K562 (cell line): ENCODE measurements at regions not wholly inside any gene's neighbourhood (a gene's known extent, or its start where the extent isn't known, plus 50 kb on each side); places are given as distances from the start of the nearest gene placed in this dataset.
A peak's percentile ranks its signal among the peaks of the same experiment; 100 is the strongest.

Experiments used
- FIP1L1 ChIP-seq: fragments of 200-400 bp; formaldehyde crosslinking; IDR thresholded peaks from 2 replicates; pipeline ENCODE4 v1.6.1; 2018; ENCODE audit warnings: mild to moderate bottlenecking, low read depth, low read length; ENCODE audit not compliant: poor library complexity, severe bottlenecking
- FOXK2 ChIP-seq, 2 experiments: fragments of 450-650 bp; IDR thresholded peaks in 1 of 2; conservative IDR thresholded peaks in 1 of 2; 2 replicates each; pipeline ENCODE4 v1.6.1; 2016; ENCODE audit warnings: low read depth in 2 of 2, mild to moderate bottlenecking in 1 of 2
- FOXM1 ChIP-seq, 2 experiments: fragments of 450-650 bp in 1 of 2; sonication (generic) in 1 of 2; formaldehyde crosslinking in 1 of 2; IDR thresholded peaks; 2 replicates each; pipeline versions ENCODE4 v1.6.1 to v1.9.0; 2017 to 2022; ENCODE audit warnings: low read depth in 2 of 2, mild to moderate bottlenecking in 2 of 2, missing genetic modification reagents in 1 of 2, moderate library complexity in 1 of 2
- TF ChIP-seq, protein P1 (sequence below): fragments of 450-650 bp; formaldehyde crosslinking; IDR thresholded peaks from 2 replicates; pipeline ENCODE4 v1.4.0; 2020; ENCODE audit warnings: mild to moderate bottlenecking, mixed read lengths
- TF ChIP-seq, protein P2 (sequence below): sonication (generic); IDR thresholded peaks from 2 replicates; pipeline ENCODE4 v1.6.1; 2016
- TF ChIP-seq, protein P3 (sequence below): fragments of 450-650 bp; IDR thresholded peaks from 2 replicates; pipeline ENCODE4 v1.6.1; 2016; ENCODE audit warnings: low read depth, mild to moderate bottlenecking, moderate library complexity

DNA sequence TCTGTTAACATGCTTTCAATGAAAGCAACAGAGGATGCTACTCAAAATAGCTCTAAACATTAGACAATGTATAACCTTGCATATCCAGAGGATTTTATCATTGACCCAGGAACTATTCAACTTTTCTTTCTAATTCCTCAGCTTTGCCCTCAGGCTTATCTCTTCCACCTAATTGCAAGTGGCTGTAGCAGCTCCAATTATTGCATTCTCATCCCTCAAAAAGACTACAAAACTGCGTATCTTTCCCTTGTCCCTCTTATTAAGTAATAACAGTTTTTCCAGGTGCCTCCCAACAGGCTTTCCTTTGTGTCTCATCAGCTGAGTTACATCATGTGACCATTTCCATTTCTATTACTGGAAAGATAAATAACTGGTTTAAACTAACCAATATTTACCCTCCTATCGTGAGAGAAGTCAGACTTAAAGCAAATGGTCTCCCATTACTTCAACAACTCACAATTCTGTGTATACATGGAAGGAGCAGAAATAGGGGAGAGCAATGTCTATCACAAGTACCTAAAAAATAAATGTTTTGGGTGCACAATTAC, 78.0 kb upstream of the MBNL1 start (continued):
- TF ChIP-seq, protein P1, sequence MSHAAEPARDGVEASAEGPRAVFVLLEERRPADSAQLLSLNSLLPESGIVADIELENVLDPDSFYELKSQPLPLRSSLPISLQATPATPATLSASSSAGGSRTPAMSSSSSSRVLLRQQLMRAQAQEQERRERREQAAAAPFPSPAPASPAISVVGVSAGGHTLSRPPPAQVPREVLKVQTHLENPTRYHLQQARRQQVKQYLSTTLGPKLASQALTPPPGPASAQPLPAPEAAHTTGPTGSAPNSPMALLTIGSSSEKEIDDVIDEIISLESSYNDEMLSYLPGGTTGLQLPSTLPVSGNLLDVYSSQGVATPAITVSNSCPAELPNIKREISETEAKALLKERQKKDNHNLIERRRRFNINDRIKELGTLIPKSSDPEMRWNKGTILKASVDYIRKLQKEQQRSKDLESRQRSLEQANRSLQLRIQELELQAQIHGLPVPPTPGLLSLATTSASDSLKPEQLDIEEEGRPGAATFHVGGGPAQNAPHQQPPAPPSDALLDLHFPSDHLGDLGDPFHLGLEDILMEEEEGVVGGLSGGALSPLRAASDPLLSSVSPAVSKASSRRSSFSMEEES (CRISPR knock-in tag), result peak; percentile 89
- TF ChIP-seq FOXK2 (conservative IDR thresholded peaks at IDR 0.05 in 1 of 2, IDR thresholded peaks at IDR 0.05 in 1 of 2; ENCODE audit: low read depth in 2 of 2) (0 out of 4 replicates have a peak, but pooled peaks have one; percentile 31 to 44), FIP1L1 (no peak), FOXM1 (IDR thresholded peaks at IDR 0.05; ENCODE audit: low read depth) (peak; percentile 37; the same call in 1 of the 2 replicates), FOXM1 (CRISPR knock-in tag; IDR thresholded peaks at IDR 0.05; ENCODE audit: low read depth) (no peak)
- TF ChIP-seq, protein P2, sequence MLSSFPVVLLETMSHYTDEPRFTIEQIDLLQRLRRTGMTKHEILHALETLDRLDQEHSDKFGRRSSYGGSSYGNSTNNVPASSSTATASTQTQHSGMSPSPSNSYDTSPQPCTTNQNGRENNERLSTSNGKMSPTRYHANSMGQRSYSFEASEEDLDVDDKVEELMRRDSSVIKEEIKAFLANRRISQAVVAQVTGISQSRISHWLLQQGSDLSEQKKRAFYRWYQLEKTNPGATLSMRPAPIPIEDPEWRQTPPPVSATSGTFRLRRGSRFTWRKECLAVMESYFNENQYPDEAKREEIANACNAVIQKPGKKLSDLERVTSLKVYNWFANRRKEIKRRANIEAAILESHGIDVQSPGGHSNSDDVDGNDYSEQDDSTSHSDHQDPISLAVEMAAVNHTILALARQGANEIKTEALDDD, result peak; percentile 24; the same call in 1 of the 2 replicates
- TF ChIP-seq, protein P3, sequence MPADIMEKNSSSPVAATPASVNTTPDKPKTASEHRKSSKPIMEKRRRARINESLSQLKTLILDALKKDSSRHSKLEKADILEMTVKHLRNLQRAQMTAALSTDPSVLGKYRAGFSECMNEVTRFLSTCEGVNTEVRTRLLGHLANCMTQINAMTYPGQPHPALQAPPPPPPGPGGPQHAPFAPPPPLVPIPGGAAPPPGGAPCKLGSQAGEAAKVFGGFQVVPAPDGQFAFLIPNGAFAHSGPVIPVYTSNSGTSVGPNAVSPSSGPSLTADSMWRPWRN, result 0 out of 2 replicates have a peak, but pooled peaks have one; percentile 42
